MM.1S (cell line): ENCODE measurements at regions not wholly inside any gene's neighbourhood (a gene's known extent, or its start where the extent isn't known, plus 50 kb on each side); places are given as distances from the start of the nearest gene placed in this dataset.
"Not testable (repeated sequence)": the region's sequence is repeated elsewhere in the genome, so short reads cannot be mapped to it uniquely, and the experiment has no call there.

Experiments used
- EZH2 ChIP-seq: fragments of 300-600 bp; sonication (generic); optimal IDR thresholded peaks from 2 replicates; pipeline ENCODE3; 2017; ENCODE audit warnings: low read depth, mild to moderate bottlenecking, antibody characterized with exemption, low read length, mixed read lengths
- EZH2phosphoT487 ChIP-seq: fragments of 300-600 bp; sonication (generic); IDR thresholded peaks from 2 replicates; pipeline ENCODE4 v1.6.1; 2018; ENCODE audit warnings: antibody characterized with exemption, low read length
- TF ChIP-seq, protein P1 (sequence below): fragments of 300-600 bp; sonication (generic); IDR thresholded peaks from 2 replicates; pipeline ENCODE4 v1.5.1; 2016; ENCODE audit warnings: antibody characterized with exemption, low read length, mixed read lengths

DNA sequence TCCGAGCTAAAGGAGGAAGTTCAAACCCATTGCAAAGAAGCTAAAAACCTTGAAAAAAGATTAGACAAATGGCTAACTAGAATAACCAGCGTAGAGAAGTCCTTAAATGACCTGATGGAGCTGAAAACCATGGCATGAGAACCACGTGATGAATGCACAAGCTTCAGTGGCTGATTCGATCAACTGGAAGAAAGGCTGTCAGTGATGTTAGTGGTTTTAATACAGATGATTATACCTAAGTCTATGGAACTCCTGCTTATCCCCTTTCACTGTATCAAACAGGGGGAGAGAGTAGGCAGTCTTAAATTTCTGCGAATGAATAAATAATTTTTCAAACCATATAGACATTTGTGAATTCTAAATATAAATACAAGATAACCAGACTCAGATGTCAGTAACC, 512.7 kb downstream of the PRKD1 start:
- TF ChIP-seq, protein P1, sequence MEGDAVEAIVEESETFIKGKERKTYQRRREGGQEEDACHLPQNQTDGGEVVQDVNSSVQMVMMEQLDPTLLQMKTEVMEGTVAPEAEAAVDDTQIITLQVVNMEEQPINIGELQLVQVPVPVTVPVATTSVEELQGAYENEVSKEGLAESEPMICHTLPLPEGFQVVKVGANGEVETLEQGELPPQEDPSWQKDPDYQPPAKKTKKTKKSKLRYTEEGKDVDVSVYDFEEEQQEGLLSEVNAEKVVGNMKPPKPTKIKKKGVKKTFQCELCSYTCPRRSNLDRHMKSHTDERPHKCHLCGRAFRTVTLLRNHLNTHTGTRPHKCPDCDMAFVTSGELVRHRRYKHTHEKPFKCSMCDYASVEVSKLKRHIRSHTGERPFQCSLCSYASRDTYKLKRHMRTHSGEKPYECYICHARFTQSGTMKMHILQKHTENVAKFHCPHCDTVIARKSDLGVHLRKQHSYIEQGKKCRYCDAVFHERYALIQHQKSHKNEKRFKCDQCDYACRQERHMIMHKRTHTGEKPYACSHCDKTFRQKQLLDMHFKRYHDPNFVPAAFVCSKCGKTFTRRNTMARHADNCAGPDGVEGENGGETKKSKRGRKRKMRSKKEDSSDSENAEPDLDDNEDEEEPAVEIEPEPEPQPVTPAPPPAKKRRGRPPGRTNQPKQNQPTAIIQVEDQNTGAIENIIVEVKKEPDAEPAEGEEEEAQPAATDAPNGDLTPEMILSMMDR = not testable (repeated sequence)
- TF ChIP-seq EZH2, EZH2phosphoT487: not testable (repeated sequence)
